Activated CD4-positive, alpha-beta T cell treated with anti-CD3 and anti-CD28 coated beads, Interleukin-2, amount 10 ng/mL, durations not matched to agents 7 days and 5 days (primary cell): ENCODE measurements at regions not wholly inside any gene's neighbourhood (a gene's known extent, or its start where the extent isn't known, plus 50 kb on each side); places are given as distances from the start of the nearest gene placed in this dataset.

Source experiments
- CTCF ChIA-PET: fragments of 350-600 bp; sonication (Branson Sonifier 250); formaldehyde crosslinking; loops from one replicate; lab custom pipeline; 2021; ENCODE audit warnings: antibody characterized with exemption; lab: Charles Lee
- POLR2A ChIA-PET: fragments of 350-600 bp; sonication (Branson Sonifier 250); formaldehyde crosslinking; loops from one replicate; lab custom pipeline; 2021; ENCODE audit warnings: antibody characterized with exemption; lab: Charles Lee
- DNase-seq: peaks from one replicate; pipeline ENCODE4 v3.0.0-alpha.2; 2020
- H3K27ac Mint-ChIP-seq: one replicate; pipeline ENCODE4 v1.8.0; 2021; ENCODE audit warnings: mild to moderate bottlenecking, moderate library complexity, mixed read lengths
- H3K27me3 Mint-ChIP-seq: one replicate; pipeline ENCODE4 v1.8.0; 2021; ENCODE audit warnings: mixed read lengths
- H3K36me3 Mint-ChIP-seq: one replicate; pipeline ENCODE4 v1.8.0; 2021; ENCODE audit warnings: low read depth, mixed read lengths
- H3K4me1 Mint-ChIP-seq: one replicate; pipeline ENCODE4 v1.8.0; 2021; ENCODE audit warnings: mixed read lengths
- H3K4me3 Mint-ChIP-seq: one replicate; pipeline ENCODE4 v1.8.0; 2021; ENCODE audit warnings: mild to moderate bottlenecking, moderate library complexity, mixed read lengths
- H3K9me3 Mint-ChIP-seq: one replicate; pipeline ENCODE4 v1.8.0; 2021; ENCODE audit warnings: mixed read lengths

- no peaks in the 10 kb centered on the region for H3K4me1 Mint-ChIP-seq
- H3K36me3 Mint-ChIP-seq: no peaks in the 10 kb centered on the region
- ChIA-PET CTCF (no interaction called here), POLR2A (no interaction called here)
- H3K27me3 Mint-ChIP-seq: peaks cover 1% of the 10 kb centered on the region
- no peak overlapping the region for H3K27ac Mint-ChIP-seq
- DNase-seq: no peak
- H3K4me3 Mint-ChIP-seq: no peak overlapping the region
- no peaks in the 10 kb centered on the region for H3K9me3 Mint-ChIP-seq
Observed at GRCh38 chr6:88302769-88303225, 136.7 kb upstream of the CNR1 start.

GRCh38 chr6:88301888-88302768 lies 136.0 kb upstream of the CNR1 start:
- Mint-ChIP-seq H3K27ac (no peak overlapping the region), H3K36me3 (no peaks in the 10 kb centered on the region), H3K4me3 (no peak overlapping the region), H3K27me3 (peaks cover 1% of the 10 kb centered on the region), H3K9me3 (no peaks in the 10 kb centered on the region), H3K4me1 (no peaks in the 10 kb centered on the region)
- DNase-seq: no peak
- CTCF ChIA-PET: interaction anchor here (0.6 kb wide), 1 partner anchor 335 kb away, joined by 3 read pairs; no protein-coding TSS in a partner anchor
- POLR2A ChIA-PET: no interaction called here

- POLR2A ChIA-PET: no interaction called here
- peaks cover under 1% of the 10 kb centered on the region for H3K27me3 Mint-ChIP-seq
Observed at GRCh38 chr6:88301256-88301655, 135.1 kb upstream of the CNR1 start.

GRCh38 chr6:88298066-88298845 lies 132.1 kb upstream of the CNR1 start:
- CTCF ChIA-PET: interaction anchor here (0.6 to 1.5 kb wide), 2 partner anchors 10 to 849 kb away, joined by 3 read pairs; no protein-coding TSS in a partner anchor
- POLR2A ChIA-PET: no interaction called here
- no peaks in the 10 kb centered on the region for H3K9me3 Mint-ChIP-seq
- H3K4me1 Mint-ChIP-seq: no peaks in the 10 kb centered on the region
- no peaks in the 10 kb centered on the region for H3K36me3 Mint-ChIP-seq
- no peaks in the 10 kb centered on the region for H3K27me3 Mint-ChIP-seq
- H3K27ac Mint-ChIP-seq: no peak overlapping the region
- H3K4me3 Mint-ChIP-seq: no peak overlapping the region
- DNase-seq: no peak

More at GRCh38 chr6:88301256-88301655, 135.1 kb upstream of the CNR1 start:
- Mint-ChIP-seq H3K4me1 (no peaks in the 10 kb centered on the region), H3K27ac (no peak overlapping the region), H3K4me3 (no peak overlapping the region), H3K9me3 (no peaks in the 10 kb centered on the region), H3K36me3 (no peaks in the 10 kb centered on the region)
- CTCF ChIA-PET: no interaction called here
- DNase-seq: no peak

- no peak overlapping the region for H3K27ac Mint-ChIP-seq
- POLR2A ChIA-PET: no interaction called here
Observed at GRCh38 chr6:88296694-88297093, 130.5 kb upstream of the CNR1 start.

GRCh38 chr6:88295663-88296062 lies 129.5 kb upstream of the CNR1 start:
- Mint-ChIP-seq H3K4me3 (no peak overlapping the region), H3K9me3 (no peaks in the 10 kb centered on the region), H3K27me3 (no peaks in the 10 kb centered on the region), H3K27ac (no peak overlapping the region), H3K4me1 (no peaks in the 10 kb centered on the region), H3K36me3 (no peaks in the 10 kb centered on the region)
- CTCF ChIA-PET: no interaction called here
- no peak for DNase-seq
- POLR2A ChIA-PET: no interaction called here

More at GRCh38 chr6:88296694-88297093, 130.5 kb upstream of the CNR1 start:
- Mint-ChIP-seq H3K27me3 (no peaks in the 10 kb centered on the region), H3K9me3 (no peaks in the 10 kb centered on the region), H3K36me3 (no peaks in the 10 kb centered on the region), H3K4me3 (no peak overlapping the region), H3K4me1 (no peaks in the 10 kb centered on the region)
- DNase-seq: no peak
- CTCF ChIA-PET: no interaction called here

- no peaks in the 10 kb centered on the region for H3K27me3 Mint-ChIP-seq
- H3K4me1 Mint-ChIP-seq: no peaks in the 10 kb centered on the region
- no peak for DNase-seq
- no peaks in the 10 kb centered on the region for H3K36me3 Mint-ChIP-seq
- H3K27ac Mint-ChIP-seq: no peak overlapping the region
- H3K4me3 Mint-ChIP-seq: no peak overlapping the region
- CTCF ChIA-PET: interaction anchor here (0.6 kb wide), 1 partner anchor 569 kb away, joined by 3 read pairs; no protein-coding TSS in a partner anchor
- no peaks in the 10 kb centered on the region for H3K9me3 Mint-ChIP-seq
- POLR2A ChIA-PET: no interaction called here
Observed at GRCh38 chr6:88294702-88295101, 128.6 kb upstream of the CNR1 start.

GRCh38 chr6:88290411-88290810 lies 124.3 kb upstream of the CNR1 start:
- no peak overlapping the region for H3K27ac Mint-ChIP-seq
- CTCF ChIA-PET: no interaction called here

GRCh38 chr6:88287696-88288095 lies 121.5 kb upstream of the CNR1 start:
- no peak overlapping the region for H3K4me3 Mint-ChIP-seq
- H3K4me1 Mint-ChIP-seq: no peaks in the 10 kb centered on the region
- H3K27me3 Mint-ChIP-seq: no peaks in the 10 kb centered on the region
- CTCF ChIA-PET: interaction anchor here (0.6 kb wide), 1 partner anchor 1148 kb away, joined by 3 read pairs; no protein-coding TSS in a partner anchor
- no peak overlapping the region for H3K27ac Mint-ChIP-seq
- H3K9me3 Mint-ChIP-seq: peaks cover 6% of the 10 kb centered on the region
- no peak for DNase-seq
- H3K36me3 Mint-ChIP-seq: peaks cover 1% of the 10 kb centered on the region
- POLR2A ChIA-PET: no interaction called here

More at GRCh38 chr6:88290411-88290810, 124.3 kb upstream of the CNR1 start:
- no peak for DNase-seq
- Mint-ChIP-seq H3K4me3 (no peak overlapping the region), H3K9me3 (peaks cover 6% of the 10 kb centered on the region), H3K36me3 (peaks cover 1% of the 10 kb centered on the region), H3K27me3 (no peaks in the 10 kb centered on the region), H3K4me1 (no peaks in the 10 kb centered on the region)
- POLR2A ChIA-PET: no interaction called here

GRCh38 chr6:88276331-88276730 lies 110.2 kb upstream of the CNR1 start:
- Mint-ChIP-seq H3K4me3 (no peak overlapping the region), H3K27ac (no peak overlapping the region), H3K9me3 (no peaks in the 10 kb centered on the region), H3K27me3 (no peaks in the 10 kb centered on the region), H3K36me3 (no peaks in the 10 kb centered on the region), H3K4me1 (no peaks in the 10 kb centered on the region)
- DNase-seq: no peak
- CTCF ChIA-PET: no interaction called here
- POLR2A ChIA-PET: no interaction called here

- Mint-ChIP-seq H3K36me3 (no peaks in the 10 kb centered on the region), H3K27me3 (no peaks in the 10 kb centered on the region), H3K4me3 (no peak overlapping the region), H3K27ac (no peak overlapping the region), H3K4me1 (no peaks in the 10 kb centered on the region), H3K9me3 (no peaks in the 10 kb centered on the region)
- ChIA-PET POLR2A (no interaction called here), CTCF (no interaction called here)
- DNase-seq: no peak
Observed at GRCh38 chr6:88268508-88268907, 102.4 kb upstream of the CNR1 start.

GRCh38 chr6:88266126-88266525 lies 100.0 kb upstream of the CNR1 start:
- no peak for DNase-seq
- no peaks in the 10 kb centered on the region for H3K9me3 Mint-ChIP-seq
- H3K27me3 Mint-ChIP-seq: no peaks in the 10 kb centered on the region
- H3K36me3 Mint-ChIP-seq: no peaks in the 10 kb centered on the region
- H3K4me1 Mint-ChIP-seq: no peaks in the 10 kb centered on the region
- ChIA-PET POLR2A (no interaction called here), CTCF (no interaction called here)
- H3K4me3 Mint-ChIP-seq: no peak overlapping the region
- H3K27ac Mint-ChIP-seq: no peak overlapping the region

- ChIA-PET POLR2A (no interaction called here), CTCF (no interaction called here)
- Mint-ChIP-seq H3K4me3 (no peak overlapping the region), H3K4me1 (no peaks in the 10 kb centered on the region), H3K36me3 (no peaks in the 10 kb centered on the region), H3K9me3 (no peaks in the 10 kb centered on the region), H3K27me3 (no peaks in the 10 kb centered on the region), H3K27ac (no peak overlapping the region)
- no peak for DNase-seq
Observed at GRCh38 chr6:88263591-88263990, 97.4 kb upstream of the CNR1 start.
